ENCODE measurements at regions not wholly inside any gene's neighbourhood (a gene's known extent, or its start where the extent isn't known, plus 50 kb on each side); places are given as distances from the start of the nearest gene placed in this dataset.

- H3K9me3 Mint-ChIP-seq, result no peaks in the 10 kb centered on the region
- no peak for TF ChIP-seq RELA (CRISPR knock-in tag; IDR thresholded peaks at IDR 0.05; ENCODE audit: borderline replicate concordance)
- no peak for TF ChIP-seq ZNF263 (CRISPR knock-in tag; IDR thresholded peaks at IDR 0.05; ENCODE audit: low read depth)
- TF ChIP-seq ZBTB43 (CRISPR knock-in tag; IDR thresholded peaks at IDR 0.05), result no peak
- no peak for TF ChIP-seq ARID4B (CRISPR knock-in tag; IDR thresholded peaks at IDR 0.05; ENCODE audit: borderline replicate concordance)
- TF ChIP-seq SMAD4 (CRISPR knock-in tag; IDR thresholded peaks at IDR 0.05), result no peak
- TF ChIP-seq PREB (CRISPR knock-in tag; IDR thresholded peaks at IDR 0.05; ENCODE audit: borderline replicate concordance), result no peak
- TF ChIP-seq ZMAT4 (CRISPR knock-in tag; IDR thresholded peaks at IDR 0.05), result no peak
- no peak for TF ChIP-seq GTF2I (CRISPR knock-in tag; conservative IDR thresholded peaks at IDR 0.05)
- TF ChIP-seq GABPB1 (CRISPR knock-in tag; IDR thresholded peaks at IDR 0.05), result no peak
- TF ChIP-seq STAT6 (CRISPR knock-in tag; conservative IDR thresholded peaks at IDR 0.05; ENCODE audit: low read depth), result no peak
- no peak for TF ChIP-seq SP1 (CRISPR knock-in tag; conservative IDR thresholded peaks at IDR 0.05)
- no peak for TF ChIP-seq MLX (CRISPR knock-in tag; IDR thresholded peaks at IDR 0.05)
- TF ChIP-seq PRRX2 (CRISPR knock-in tag; IDR thresholded peaks at IDR 0.05), result no peak
- H3K4me3 Mint-ChIP-seq, result no peak overlapping the region
- H3K36me3 Mint-ChIP-seq, result no peaks in the 10 kb centered on the region
- H3K27ac Mint-ChIP-seq, result no peak overlapping the region
- DNase-seq (ENCODE audit: low spot score) (no peak), ATAC-seq (no peak)
- H3K27me3 Mint-ChIP-seq (ENCODE audit: low read depth), result no peaks in the 10 kb centered on the region; the same call in 1 of the 2 replicates
- ChIA-PET CTCF (no interaction called here), POLR2A (no interaction called here)
- H3K4me1 Mint-ChIP-seq, result peaks cover 7% of the 10 kb centered on the region; the same call in 1 of the 2 replicates
Observed at GRCh38 chr16:66229651-66230050, 136.8 kb upstream of the CDH5 start.

GRCh38 chr16:66228792-66229191, 137.7 kb upstream of the CDH5 start:
- Mint-ChIP-seq H3K4me1 (peaks cover 7% of the 10 kb centered on the region; the same call in 1 of the 2 replicates), H3K36me3 (no peaks in the 10 kb centered on the region), H3K27me3 (ENCODE audit: low read depth) (no peaks in the 10 kb centered on the region; the same call in 1 of the 2 replicates), H3K9me3 (no peaks in the 10 kb centered on the region), H3K27ac (no peak overlapping the region), H3K4me3 (no peak overlapping the region)
- POLR2A ChIA-PET, result no interaction called here
- TF ChIP-seq GABPB1 (CRISPR knock-in tag; IDR thresholded peaks at IDR 0.05) (no peak), ZNF512 (CRISPR knock-in tag; IDR thresholded peaks at IDR 0.05; ENCODE audit: borderline replicate concordance) (no peak), CBFB (CRISPR knock-in tag; IDR thresholded peaks at IDR 0.05; ENCODE audit: low read depth) (no peak), ZNF232 (CRISPR knock-in tag; IDR thresholded peaks at IDR 0.05) (no peak), ETV6 (CRISPR knock-in tag; IDR thresholded peaks at IDR 0.05) (no peak)
- CTCF ChIA-PET, result no interaction called here
- ATAC-seq (no peak), DNase-seq (ENCODE audit: low spot score) (no peak)

Measured in WTC11 (cell line).